Ascending aorta (tissue), 2 donors: ENCODE measurements at regions not wholly inside any gene's neighbourhood (a gene's known extent, or its start where the extent isn't known, plus 50 kb on each side); places are given as distances from the start of the nearest gene placed in this dataset.

Source experiments
- DNase-seq, 2 donors: peaks; one replicate each; pipeline ENCODE4 v3.0.0-alpha.2; 2019; ENCODE audit warnings: low spot score in 2 of 2
- H3K27ac ChIP-seq, 2 donors: fragments of 200-600 bp; sonication (generic); one replicate each; pipeline ENCODE4 v1.5.1; 2016 to 2017; ENCODE audit warnings: mild to moderate bottlenecking in 1 of 2
- H3K27me3 ChIP-seq: fragments of 200-600 bp; sonication (generic); one replicate; pipeline ENCODE4 v1.5.1; 2017
- H3K36me3 ChIP-seq, 2 donors: fragments of 200-600 bp; sonication (generic); one replicate each; pipeline ENCODE4 v1.5.1; 2016
- H3K4me1 ChIP-seq, 2 donors: fragments of 200-600 bp; sonication (generic); one replicate each; pipeline ENCODE4 v1.5.1; 2016 to 2017; ENCODE audit warnings: mild to moderate bottlenecking in 1 of 2
- H3K4me3 ChIP-seq, 2 donors: fragments of 200-600 bp; sonication (generic); one replicate each; pipeline ENCODE4 v1.5.1; 2016 to 2017; ENCODE audit warnings: mild to moderate bottlenecking in 1 of 2
- H3K9me3 ChIP-seq, 2 donors: fragments of 200-600 bp; sonication (generic); one replicate each; pipeline ENCODE4 v1.5.1; 2016
- intact Hi-C: fragments of 100-400 bp; cut with DNase I; formaldehyde crosslinking; loops from one replicate; pipeline ENCODE4 v1.15.1; 2023
- TF ChIP-seq, protein P1 (sequence below), 3 experiments: fragments of 200-600 bp in 2 of 3; fragments of 450-650 bp in 1 of 3; sonication (generic) in 2 of 3; IDR thresholded peaks; one replicate each; pipeline ENCODE4 v1.5.1; 2016 to 2019; ENCODE audit warnings: antibody characterized with exemption in 3 of 3, mild to moderate bottlenecking in 1 of 3, moderate library complexity in 1 of 3

GRCh38 chr21:38622081-38622826 is 124.0 kb upstream of the ERG start:
- Histone ChIP-seq H3K27ac (peak overlapping the region; percentile 56), H3K36me3 (no peaks in the 10 kb centered on the region), H3K4me1 (peaks cover 0 to 37% of the 10 kb centered on the region in 2 donors), H3K27me3 (no peaks in the 10 kb centered on the region), H3K4me3 (no peak overlapping the region), H3K9me3 (no peaks in the 10 kb centered on the region)
- intact Hi-C loops: no loop called here
- TF ChIP-seq, protein P1, sequence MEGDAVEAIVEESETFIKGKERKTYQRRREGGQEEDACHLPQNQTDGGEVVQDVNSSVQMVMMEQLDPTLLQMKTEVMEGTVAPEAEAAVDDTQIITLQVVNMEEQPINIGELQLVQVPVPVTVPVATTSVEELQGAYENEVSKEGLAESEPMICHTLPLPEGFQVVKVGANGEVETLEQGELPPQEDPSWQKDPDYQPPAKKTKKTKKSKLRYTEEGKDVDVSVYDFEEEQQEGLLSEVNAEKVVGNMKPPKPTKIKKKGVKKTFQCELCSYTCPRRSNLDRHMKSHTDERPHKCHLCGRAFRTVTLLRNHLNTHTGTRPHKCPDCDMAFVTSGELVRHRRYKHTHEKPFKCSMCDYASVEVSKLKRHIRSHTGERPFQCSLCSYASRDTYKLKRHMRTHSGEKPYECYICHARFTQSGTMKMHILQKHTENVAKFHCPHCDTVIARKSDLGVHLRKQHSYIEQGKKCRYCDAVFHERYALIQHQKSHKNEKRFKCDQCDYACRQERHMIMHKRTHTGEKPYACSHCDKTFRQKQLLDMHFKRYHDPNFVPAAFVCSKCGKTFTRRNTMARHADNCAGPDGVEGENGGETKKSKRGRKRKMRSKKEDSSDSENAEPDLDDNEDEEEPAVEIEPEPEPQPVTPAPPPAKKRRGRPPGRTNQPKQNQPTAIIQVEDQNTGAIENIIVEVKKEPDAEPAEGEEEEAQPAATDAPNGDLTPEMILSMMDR (IDR thresholded peaks at IDR 0.05): no peak
- no peak for DNase-seq

DNA sequence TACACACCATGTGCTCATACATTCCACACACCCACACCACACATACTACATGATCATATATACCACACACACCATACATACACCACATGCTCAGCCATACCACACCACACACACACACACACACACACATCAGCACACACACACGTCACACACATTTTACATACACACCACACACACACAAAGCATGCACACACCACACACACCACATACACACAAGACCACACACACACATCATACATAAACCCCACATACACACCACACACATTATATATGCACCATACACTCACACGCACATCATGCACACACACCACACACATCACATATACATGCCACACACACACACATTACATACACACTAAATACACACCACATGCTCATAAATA is 124.5 kb upstream of the ERG start:
- H3K4me3 ChIP-seq: no peak overlapping the region
- H3K4me1 ChIP-seq: peaks cover 0 to 38% of the 10 kb centered on the region in 2 donors
- TF ChIP-seq, protein P1 (IDR thresholded peaks at IDR 0.05): no peak
- H3K9me3 ChIP-seq: no peaks in the 10 kb centered on the region
- no peaks in the 10 kb centered on the region for H3K27me3 ChIP-seq
- H3K36me3 ChIP-seq: no peaks in the 10 kb centered on the region
- no peak for DNase-seq
- peak overlapping the region; percentile 56 for H3K27ac ChIP-seq
- intact Hi-C loops: no loop called here

DNA sequence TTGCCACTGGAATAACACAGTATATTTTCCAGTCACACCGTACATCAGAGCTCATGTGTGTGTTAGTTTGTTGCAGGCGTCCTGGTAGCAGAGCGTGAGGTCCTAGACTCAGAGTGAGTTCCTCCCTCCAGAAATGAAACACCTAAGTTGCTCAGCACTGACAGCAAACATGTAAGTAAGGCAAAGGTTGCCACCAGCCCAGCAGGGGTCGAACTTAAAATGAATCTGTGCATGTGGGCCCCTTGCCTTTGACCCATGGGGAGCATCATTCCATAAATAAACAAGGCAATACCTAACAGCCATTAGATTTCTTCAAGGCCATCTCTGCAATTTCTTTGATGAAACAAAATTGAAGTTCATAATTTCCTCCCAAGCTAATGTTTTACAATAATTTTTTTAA is 125.3 kb upstream of the ERG start:
- intact Hi-C loops: no loop called here
- TF ChIP-seq, protein P1 (IDR thresholded peaks at IDR 0.05): no peak
- H3K9me3 ChIP-seq: no peaks in the 10 kb centered on the region
- H3K4me3 ChIP-seq: no peak overlapping the region
- peaks cover 4 to 43% of the 10 kb centered on the region in 2 donors for H3K4me1 ChIP-seq
- no peaks in the 10 kb centered on the region for H3K36me3 ChIP-seq
- no peaks in the 10 kb centered on the region for H3K27me3 ChIP-seq
- DNase-seq: no peak
- H3K27ac ChIP-seq: peak overlapping the region in 1 of 2 donors; percentile 16

DNA sequence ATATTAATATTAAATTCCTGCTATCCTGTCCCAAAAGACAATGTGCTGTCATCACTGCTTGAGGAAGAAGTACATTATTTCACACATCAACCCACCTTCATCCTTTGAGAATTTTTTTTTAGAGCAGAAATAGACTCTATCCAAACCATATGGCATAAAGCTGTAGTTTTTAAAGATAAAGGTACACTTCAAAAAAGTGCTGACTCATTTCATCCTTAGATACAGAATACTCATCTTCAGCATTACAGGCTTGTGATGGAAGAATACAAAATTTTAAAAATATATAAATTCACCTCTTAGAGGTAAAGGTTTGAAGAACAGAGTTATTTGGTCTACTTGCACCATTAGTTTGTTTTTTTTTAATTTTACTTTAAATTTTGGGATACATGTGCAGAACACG is 126.7 kb upstream of the ERG start:
- H3K27me3 ChIP-seq: no peaks in the 10 kb centered on the region
- no peak overlapping the region for H3K4me3 ChIP-seq
- H3K27ac ChIP-seq: no peak overlapping the region
- H3K9me3 ChIP-seq: peaks cover 0 to 2% of the 10 kb centered on the region in 2 donors
- intact Hi-C loops: no loop called here
- TF ChIP-seq, protein P1 (IDR thresholded peaks at IDR 0.05): no peak
- H3K4me1 ChIP-seq: peaks cover 4 to 35% of the 10 kb centered on the region in 2 donors
- DNase-seq: no peak
- no peaks in the 10 kb centered on the region for H3K36me3 ChIP-seq

DNA sequence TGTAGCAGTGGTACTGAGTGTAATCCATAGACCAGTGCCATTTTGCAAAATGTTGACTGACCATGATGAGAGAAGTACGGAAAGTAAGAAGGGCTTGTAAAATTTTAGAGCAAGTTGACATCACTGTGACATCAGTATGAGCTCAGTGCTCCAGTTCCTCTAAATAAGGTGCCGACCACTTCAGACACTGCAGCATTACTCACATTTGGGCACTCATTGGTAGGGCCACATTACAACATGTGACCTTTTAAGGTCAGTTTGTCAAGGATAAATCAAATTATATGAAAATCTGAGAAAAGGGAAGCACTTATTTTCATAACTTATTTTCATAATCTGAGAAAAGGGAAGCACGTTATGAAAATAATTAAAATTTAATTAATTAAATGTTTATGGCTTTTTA is 128.0 kb upstream of the ERG start:
- Histone ChIP-seq H3K27me3 (no peaks in the 10 kb centered on the region), H3K36me3 (no peaks in the 10 kb centered on the region), H3K4me3 (no peak overlapping the region), H3K9me3 (peaks cover 0 to 5% of the 10 kb centered on the region in 2 donors), H3K27ac (no peak overlapping the region), H3K4me1 (peaks cover 4 to 28% of the 10 kb centered on the region in 2 donors)
- TF ChIP-seq, protein P1 (IDR thresholded peaks at IDR 0.05): no peak
- intact Hi-C loops: no loop called here
- no peak for DNase-seq
